Stimulated activated CD8-positive, alpha-beta memory T cell treated with anti-CD3 and anti-CD28 coated beads, Interleukin-4, amount 100 ng/mL, for 1 hour (primary cell): ENCODE measurements at regions not wholly inside any gene's neighbourhood (a gene's known extent, or its start where the extent isn't known, plus 50 kb on each side); places are given as distances from the start of the nearest gene placed in this dataset.

Source experiments
- DNase-seq, 2 donors: peaks; one replicate each; pipeline ENCODE4 v3.0.0-alpha.2; 2020; ENCODE audit warnings: low read depth in 2 of 2, low spot score in 1 of 2

- no peak for DNase-seq
These were observed 201.7 kb upstream of the PFN2 start for GRCh38 chr3:150172356-150172755.

GRCh38 chr3:150170852-150171520 lies 200.3 kb upstream of the PFN2 start:
- no peak for DNase-seq

- DNase-seq, result no peak
These were observed 198.7 kb upstream of the PFN2 start for GRCh38 chr3:150169330-150169940.

- DNase-seq, result no peak
These were observed 198.0 kb upstream of the PFN2 start for GRCh38 chr3:150168698-150169097.

GRCh38 chr3:150165396-150166094 lies 194.8 kb upstream of the PFN2 start:
- no peak for DNase-seq

- DNase-seq, result no peak
These were observed 190.3 kb upstream of the PFN2 start for GRCh38 chr3:150161011-150161410.

- no peak for DNase-seq
These were observed 188.4 kb upstream of the PFN2 start for GRCh38 chr3:150158943-150159625.

GRCh38 chr3:150152567-150152966 lies 181.9 kb upstream of the PFN2 start:
- no peak for DNase-seq

GRCh38 chr3:150150633-150151032 lies 179.9 kb upstream of the PFN2 start:
- no peak for DNase-seq

GRCh38 chr3:150149651-150150051 lies 179.0 kb upstream of the PFN2 start:
- no peak for DNase-seq

GRCh38 chr3:150148227-150148626 lies 177.5 kb upstream of the PFN2 start:
- DNase-seq, result no peak

- DNase-seq, result no peak
These were observed 177.1 kb upstream of the PFN2 start for GRCh38 chr3:150147776-150148175.

GRCh38 chr3:150146991-150147761 lies 176.5 kb upstream of the PFN2 start:
- no peak for DNase-seq

GRCh38 chr3:150145659-150146058 lies 175.0 kb upstream of the PFN2 start:
- DNase-seq, result no peak

- no peak for DNase-seq
These were observed 173.6 kb upstream of the PFN2 start for GRCh38 chr3:150144191-150144708.

- no peak for DNase-seq
These were observed 172.2 kb upstream of the PFN2 start for GRCh38 chr3:150142936-150143335.

GRCh38 chr3:150141790-150142326 lies 171.2 kb upstream of the PFN2 start:
- DNase-seq, result no peak

- DNase-seq, result no peak
These were observed 170.1 kb upstream of the PFN2 start for GRCh38 chr3:150140614-150141321.

- no peak for DNase-seq
These were observed 168.1 kb upstream of the PFN2 start for GRCh38 chr3:150138824-150139223.

GRCh38 chr3:150136242-150136641 lies 165.5 kb upstream of the PFN2 start:
- no peak for DNase-seq
